Common myeloid progenitor, CD34-positive (primary cell): ENCODE measurements at regions not wholly inside any gene's neighbourhood (a gene's known extent, or its start where the extent isn't known, plus 50 kb on each side); places are given as distances from the start of the nearest gene placed in this dataset.

Experiments
- CTCF ChIA-PET: fragments of 350-600 bp; sonication (Branson Sonifier 250); formaldehyde crosslinking; loops from one replicate; lab custom pipeline; 2021; ENCODE audit warnings: antibody characterized with exemption; lab: Charles Lee
- POLR2A ChIA-PET: fragments of 350-600 bp; sonication (Branson Sonifier 250); formaldehyde crosslinking; loops from one replicate; lab custom pipeline; 2021; ENCODE audit warnings: antibody characterized with exemption; lab: Charles Lee
- DNase-seq, 3 donors: peaks; one replicate each; pipeline versions ENCODE4 v3.0.0 to v3.0.0-alpha.2; 2013
- H3K27ac ChIP-seq, 2 experiments: 1 replicate in 1 of 2; 2 replicates in 1 of 2; pipeline ENCODE4 v1.7.0; 2013; ENCODE audit warnings: inconsistent platforms in 2 of 2, low read length in 2 of 2, mild to moderate bottlenecking in 2 of 2, low read depth in 1 of 2, moderate library complexity in 1 of 2; ENCODE audit not compliant: severe bottlenecking in 2 of 2, insufficient read depth in 1 of 2, poor library complexity in 1 of 2
- H3K27me3 ChIP-seq, 5 experiments: replicated peaks in 2 of 5; 1 replicate in 3 of 5; 2 replicates in 2 of 5; pipeline versions ENCODE4 v1.6.1 to v1.7.0; 2013; ENCODE audit warnings: low read length in 4 of 5, mild to moderate bottlenecking in 2 of 5, moderate library complexity in 2 of 5, inconsistent platforms in 1 of 5; ENCODE audit not compliant: insufficient read depth in 5 of 5, control insufficient read depth in 4 of 5
- H3K36me3 ChIP-seq, 4 experiments: 1 replicate in 2 of 4; 2 replicates in 2 of 4; pipeline versions ENCODE4 v1.6.1 to v1.7.0; 2013; ENCODE audit warnings: low read length in 3 of 4, control low read depth in 1 of 4, mild to moderate bottlenecking in 1 of 4; ENCODE audit not compliant: control insufficient read depth in 4 of 4, insufficient read depth in 4 of 4
- H3K4me1 ChIP-seq, 4 experiments: 1 replicate in 3 of 4; 2 replicates in 1 of 4; pipeline versions ENCODE4 v1.6.1 to v1.7.1; 2013; ENCODE audit warnings: low read length in 3 of 4, mild to moderate bottlenecking in 3 of 4, control low read depth in 1 of 4, inconsistent platforms in 1 of 4, moderate library complexity in 1 of 4; ENCODE audit not compliant: control insufficient read depth in 4 of 4, insufficient read depth in 4 of 4; ENCODE audit errors: control extremely low read depth in 1 of 4
- H3K4me3 ChIP-seq, 7 experiments: 1 replicate in 4 of 7; 2 replicates in 3 of 7; pipeline versions ENCODE4 v1.5.1 to v1.7.0; 2013; ENCODE audit warnings: mild to moderate bottlenecking in 7 of 7, low read length in 6 of 7, moderate library complexity in 6 of 7, inconsistent platforms in 2 of 7, low read depth in 2 of 7, control low read depth in 1 of 7; ENCODE audit not compliant: insufficient read depth in 4 of 7, control insufficient read depth in 1 of 7; ENCODE audit errors: extremely low read depth in 1 of 7
- H3K9me3 ChIP-seq, 5 experiments: 1 replicate in 4 of 5; 2 replicates in 1 of 5; pipeline versions ENCODE4 v1.6.1 to v1.7.1; 2013; ENCODE audit warnings: low read length in 4 of 5, mild to moderate bottlenecking in 2 of 5, inconsistent platforms in 1 of 5, low read depth in 1 of 5, moderate library complexity in 1 of 5; ENCODE audit not compliant: control insufficient read depth in 4 of 5, insufficient read depth in 2 of 5; ENCODE audit errors: control extremely low read depth in 1 of 5
- WGBS: methylation state at CpG from one replicate; pipeline ENCODE4 v1.1.5; 2013; ENCODE audit not compliant: insufficient coverage; 5-methylcytosine and 5-hydroxymethylcytosine counted together

DNA sequence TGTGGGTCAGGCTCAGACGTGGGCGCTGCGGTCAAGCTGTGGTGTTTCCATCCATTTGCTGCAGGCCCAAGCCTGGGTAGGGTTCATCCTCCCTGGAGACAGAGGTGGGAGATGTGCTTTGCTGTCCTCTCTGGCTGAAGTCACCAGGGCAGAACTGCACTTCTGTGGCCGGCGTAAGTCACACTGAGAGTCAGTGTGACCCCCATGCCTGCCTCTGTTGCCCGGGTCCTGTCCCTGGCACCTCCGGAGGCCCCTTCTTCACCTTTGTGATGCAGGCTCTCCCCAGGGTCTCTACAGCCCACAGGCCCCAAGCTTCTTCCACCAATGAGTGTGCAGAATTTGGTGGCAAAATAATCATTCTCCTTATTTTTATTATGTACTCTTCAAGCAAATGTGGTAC lies 53.8 kb upstream of the DACT2 start:
- ChIA-PET CTCF (interaction anchor here (0.7 kb wide), 1 partner anchor 510 kb away, joined by 4 read pairs; no protein-coding TSS in a partner anchor), POLR2A (no interaction called here)
- Histone ChIP-seq H3K4me3 (no peak overlapping the region), H3K4me1 (no peaks in the 10 kb centered on the region), H3K27me3 (peaks cover 0 to 15% (median 4%) of the 10 kb centered on the region in 5 experiments), H3K9me3 (peaks cover 0 to 9% (median 0%) of the 10 kb centered on the region in 5 experiments), H3K36me3 (no peaks in the 10 kb centered on the region), H3K27ac (no peak overlapping the region)
- DNase-seq, result no peak
- 95% methylated on average over 6 of the region's 7 CpGs for WGBS

DNA sequence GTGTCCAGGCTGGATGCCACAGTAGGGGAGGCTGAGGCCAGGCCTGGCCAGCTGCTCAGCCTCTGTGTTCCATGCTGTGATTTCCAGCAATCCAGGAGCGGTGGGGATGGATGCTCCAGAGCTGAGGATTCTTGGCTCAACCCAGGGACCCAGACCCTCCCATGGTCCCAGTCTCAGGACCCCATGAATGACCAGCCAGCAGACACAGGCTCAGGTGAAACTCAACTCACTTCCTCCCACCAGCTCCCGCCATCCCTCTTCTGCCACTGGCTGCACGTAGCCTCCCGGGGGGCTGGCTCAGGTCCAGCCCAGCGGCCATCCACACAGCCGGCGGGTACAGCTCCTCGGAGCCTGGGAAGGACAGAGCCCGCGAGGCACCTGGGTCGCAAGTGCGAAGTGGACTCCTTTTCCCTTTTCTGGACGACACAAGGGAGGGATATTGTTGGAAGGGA lies 54.5 kb upstream of the DACT2 start:
- DNase-seq, result no peak
- H3K36me3 ChIP-seq, result no peaks in the 10 kb centered on the region
- POLR2A ChIA-PET, result no interaction called here
- H3K4me3 ChIP-seq, result no peak overlapping the region
- H3K4me1 ChIP-seq, result no peaks in the 10 kb centered on the region
- no peak overlapping the region for H3K27ac ChIP-seq
- H3K27me3 ChIP-seq, result peaks cover 0 to 11% (median under 1%) of the 10 kb centered on the region in 5 experiments
- H3K9me3 ChIP-seq, result peaks cover 0 to 15% (median 0%) of the 10 kb centered on the region in 5 experiments
- 91% methylated on average over 8 of the region's 13 CpGs for WGBS
- CTCF ChIA-PET, result no interaction called here

DNA sequence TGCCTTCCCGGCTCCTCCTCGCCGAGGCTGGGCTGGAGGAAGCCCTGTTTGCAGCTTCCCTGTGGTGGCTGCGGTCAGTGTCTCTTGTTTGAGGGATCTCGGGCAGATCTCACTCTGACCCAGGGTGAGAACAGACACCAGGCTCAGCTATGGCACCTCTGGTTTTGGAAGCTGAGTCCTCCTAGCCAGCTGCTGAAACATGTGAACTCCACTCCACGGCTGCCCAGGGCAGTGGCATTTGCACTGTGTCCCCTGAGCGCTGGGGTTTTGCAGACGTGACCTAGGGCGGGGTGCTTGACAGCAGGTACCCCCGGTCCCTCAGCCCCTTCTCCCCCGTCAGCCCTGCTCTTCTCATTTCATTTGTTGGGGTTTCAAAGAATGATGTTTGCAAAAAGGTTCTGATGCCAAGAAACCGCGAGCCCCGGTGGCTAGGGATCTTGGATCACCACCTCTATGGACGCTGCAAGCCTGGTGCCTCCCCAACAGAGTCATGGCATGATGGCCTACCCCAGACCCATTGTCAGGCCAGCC lies 55.0 kb upstream of the DACT2 start:
- no peak overlapping the region for H3K4me3 ChIP-seq
- DNase-seq, result no peak
- no peaks in the 10 kb centered on the region for H3K4me1 ChIP-seq
- H3K9me3 ChIP-seq, result peaks cover 0 to 20% (median 0%) of the 10 kb centered on the region in 5 experiments
- H3K27ac ChIP-seq, result no peak overlapping the region
- 95% methylated on average over 14 of the region's 15 CpGs for whole genome bisulfite sequencing
- H3K27me3 ChIP-seq, result peaks cover 0 to 11% (median 0%) of the 10 kb centered on the region in 5 experiments
- H3K36me3 ChIP-seq, result no peaks in the 10 kb centered on the region
- ChIA-PET POLR2A (no interaction called here), CTCF (no interaction called here)

DNA sequence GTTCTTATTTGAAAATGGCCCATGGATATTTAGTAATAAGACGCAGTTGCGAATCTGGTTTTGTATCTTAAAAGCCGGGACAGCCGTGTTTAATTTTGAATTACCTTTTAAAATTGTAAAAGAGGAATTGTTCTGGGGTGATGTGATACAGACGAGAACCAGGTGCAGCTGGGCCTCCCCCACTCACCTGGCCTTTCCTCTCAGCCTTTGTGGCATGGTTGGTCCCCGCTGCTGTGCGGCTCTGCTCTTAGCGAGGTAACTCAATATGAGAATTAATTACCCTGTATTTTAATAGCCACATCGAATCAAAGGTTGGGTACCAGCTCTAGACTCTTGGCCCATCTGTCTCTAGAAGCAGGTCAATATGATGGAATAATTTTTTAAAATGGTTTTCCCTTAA lies 56.5 kb upstream of the DACT2 start:
- no peak for DNase-seq
- POLR2A ChIA-PET, result no interaction called here
- Histone ChIP-seq H3K4me3 (no peak overlapping the region), H3K27ac (no peak overlapping the region), H3K27me3 (peaks cover 0 to 8% (median 0%) of the 10 kb centered on the region in 5 experiments), H3K36me3 (no peaks in the 10 kb centered on the region), H3K9me3 (peaks cover 0 to 29% (median 0%) of the 10 kb centered on the region in 5 experiments), H3K4me1 (no peaks in the 10 kb centered on the region)
- WGBS, result 100% methylated on average over 4 of the region's 9 CpGs
- CTCF ChIA-PET, result no interaction called here

DNA sequence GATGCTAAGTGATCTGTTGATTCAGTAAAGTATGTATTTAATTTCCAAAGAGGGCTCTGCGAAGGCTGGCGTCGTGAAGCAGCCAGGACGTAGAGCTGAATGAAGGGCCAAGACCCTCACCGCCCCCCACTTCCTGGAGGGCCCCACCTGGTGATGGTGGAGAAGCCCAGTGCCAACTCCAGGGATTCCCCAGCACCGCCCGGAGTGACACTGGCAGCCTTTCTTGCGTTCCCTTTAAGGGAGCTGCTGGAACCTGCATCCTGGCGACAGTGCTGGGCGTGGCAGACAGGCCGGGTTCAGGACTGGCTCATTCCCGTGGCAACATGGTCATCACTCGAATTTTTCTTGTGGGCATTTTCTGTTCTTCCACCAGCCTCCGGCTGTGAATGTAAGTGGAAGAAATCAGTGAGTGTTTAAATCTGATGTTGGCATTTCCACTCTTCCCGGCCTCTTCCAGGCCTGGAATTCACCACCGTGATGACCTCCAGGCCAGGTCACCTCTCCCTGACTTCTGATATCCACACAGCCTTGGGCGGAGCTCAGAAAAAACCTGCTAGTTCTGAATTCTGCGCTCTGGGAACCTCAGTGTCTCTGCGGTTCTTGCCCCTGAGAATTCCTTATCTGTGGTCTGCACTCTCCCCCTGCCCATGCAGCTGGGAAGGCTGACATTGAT lies 57.4 kb upstream of the DACT2 start:
- Histone ChIP-seq H3K27ac (no peak overlapping the region), H3K4me3 (peak overlapping the region in 1 of 7 experiments; percentile 6), H3K36me3 (no peaks in the 10 kb centered on the region), H3K4me1 (no peaks in the 10 kb centered on the region), H3K27me3 (peaks cover 0 to 8% (median 0%) of the 10 kb centered on the region in 5 experiments), H3K9me3 (peaks cover 0 to 36% (median 0%) of the 10 kb centered on the region in 5 experiments)
- WGBS, result 80% methylated on average over 17 of the region's 19 CpGs
- CTCF ChIA-PET, result no interaction called here
- no peak for DNase-seq
- POLR2A ChIA-PET, result no interaction called here

DNA sequence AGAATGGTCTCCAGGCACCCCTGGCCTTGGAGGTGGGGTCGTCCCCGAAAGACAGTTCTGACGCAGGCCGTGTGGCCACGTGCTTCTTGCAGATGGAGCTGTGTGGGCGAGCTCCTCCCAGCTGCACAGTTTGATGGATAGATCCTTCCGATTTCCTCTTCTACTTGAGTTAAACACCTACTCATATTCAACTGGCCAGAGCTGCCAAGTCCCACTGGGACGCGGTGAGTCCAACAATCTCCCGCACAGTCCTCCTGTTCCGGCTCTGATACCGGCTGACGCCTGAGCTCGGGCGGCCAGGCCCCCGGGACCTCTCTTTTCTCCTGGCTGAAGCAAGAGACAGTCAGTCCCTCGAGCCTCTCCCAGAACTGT lies 57.9 kb upstream of the DACT2 start:
- ChIA-PET POLR2A (no interaction called here), CTCF (no interaction called here)
- no peak for DNase-seq
- no peak overlapping the region for H3K4me3 ChIP-seq
- no peaks in the 10 kb centered on the region for H3K4me1 ChIP-seq
- 87% methylated on average over 17 of the region's 17 CpGs for WGBS
- no peaks in the 10 kb centered on the region for H3K36me3 ChIP-seq
- peaks cover 0 to 8% (median 0%) of the 10 kb centered on the region in 5 experiments for H3K27me3 ChIP-seq
- H3K9me3 ChIP-seq, result peaks cover 0 to 36% (median 0%) of the 10 kb centered on the region in 5 experiments
- H3K27ac ChIP-seq, result no peak overlapping the region
